Endodermal cell (in vitro differentiated cells): ENCODE measurements at regions not wholly inside any gene's neighbourhood (a gene's known extent, or its start where the extent isn't known, plus 50 kb on each side); places are given as distances from the start of the nearest gene placed in this dataset.

Experiments
- DNase-seq: peaks from one replicate; pipeline ENCODE4 v3.0.0-alpha.2; 2017
- H3K27ac ChIP-seq: 2 replicates; pipeline ENCODE4 v1.5.1; 2013; ENCODE audit warnings: mild to moderate bottlenecking, low read depth, low read length, moderate library complexity
- H3K27me3 ChIP-seq: 2 replicates; pipeline ENCODE4 v1.6.1; 2013; ENCODE audit warnings: mild to moderate bottlenecking, low read length, moderate library complexity; ENCODE audit not compliant: insufficient read depth, control insufficient read depth, poor library complexity, severe bottlenecking
- H3K36me3 ChIP-seq: 2 replicates; pipeline ENCODE4 v1.7.0; 2013; ENCODE audit warnings: mild to moderate bottlenecking, low read length, moderate library complexity; ENCODE audit not compliant: control insufficient read depth, insufficient read depth
- H3K4me1 ChIP-seq: one replicate; pipeline ENCODE4 v1.7.0; 2013; ENCODE audit warnings: low read length; ENCODE audit not compliant: control insufficient read depth, insufficient read depth
- H3K4me3 ChIP-seq: 2 replicates; pipeline ENCODE4 v1.5.1; 2013; ENCODE audit warnings: mild to moderate bottlenecking, low read length, moderate library complexity
- H3K9ac ChIP-seq: 2 replicates; pipeline ENCODE4 v1.6.1; 2013; ENCODE audit warnings: mild to moderate bottlenecking, low read length, moderate library complexity; ENCODE audit not compliant: poor library complexity, severe bottlenecking; ENCODE audit errors: extremely low read depth
- H3K9me3 ChIP-seq: 2 replicates; pipeline ENCODE4 v1.6.1; 2013; ENCODE audit warnings: mild to moderate bottlenecking, low read length, moderate library complexity; ENCODE audit not compliant: control insufficient read depth
- H3K27ac Mint-ChIP-seq: 2 replicates; pipeline ENCODE4 v1.8.0; 2020; ENCODE audit warnings: mixed read lengths
- H3K27me3 Mint-ChIP-seq: 2 replicates; pipeline ENCODE4 v1.8.0; 2021; ENCODE audit warnings: mild to moderate bottlenecking, mixed read lengths; ENCODE audit not compliant: insufficient read depth
- H3K36me3 Mint-ChIP-seq: 2 replicates; pipeline ENCODE4 v1.8.0; 2020; ENCODE audit warnings: low read depth, mixed read lengths
- H3K4me1 Mint-ChIP-seq: 2 replicates; pipeline ENCODE4 v1.8.0; 2020; ENCODE audit warnings: mixed read lengths
- H3K4me3 Mint-ChIP-seq: 2 replicates; pipeline ENCODE4 v1.8.0; 2020; ENCODE audit warnings: mild to moderate bottlenecking, moderate library complexity, mixed read lengths
- H3K9me3 Mint-ChIP-seq: 2 replicates; pipeline ENCODE4 v1.8.0; 2020; ENCODE audit warnings: mild to moderate bottlenecking, mixed read lengths
- CTCF ChIP-seq: fragments of 200-600 bp; sonication (generic); conservative IDR thresholded peaks from 2 replicates; pipeline ENCODE4 v1.5.0; 2021; ENCODE audit warnings: antibody characterized with exemption, mild to moderate bottlenecking
- WGBS, 2 experiments: methylation state at CpG; one replicate each; pipeline versions ENCODE4 v1.1.5 to v1.1.7; 2013; ENCODE audit warnings: missing lambda C conversion rate in 2 of 2, mixed read lengths in 1 of 2; ENCODE audit not compliant: insufficient coverage in 1 of 2, insufficient read length in 1 of 2; 5-methylcytosine and 5-hydroxymethylcytosine counted together

- Mint-ChIP-seq H3K27ac (no peak overlapping the region), H3K4me3 (no peak overlapping the region), H3K4me1 (peaks cover 38% of the 10 kb centered on the region), H3K36me3 (peaks cover 8% of the 10 kb centered on the region), H3K27me3 (peaks cover 5% of the 10 kb centered on the region), H3K9me3 (peaks cover 11% of the 10 kb centered on the region)
- Histone ChIP-seq H3K36me3 (no peaks in the 10 kb centered on the region), H3K4me3 (no peak overlapping the region), H3K9ac (no peak overlapping the region), H3K27me3 (no peaks in the 10 kb centered on the region), H3K27ac (no peak overlapping the region), H3K9me3 (peaks cover 13% of the 10 kb centered on the region), H3K4me1 (peaks cover 20% of the 10 kb centered on the region)
- 83 to 91% methylated on average over 8 to 11 of the region's 11 CpGs for WGBS, 2 experiments
- no peak for DNase-seq
- no peak for TF ChIP-seq CTCF
These were observed 92.9 kb downstream of the ACKR3 start for GRCh38 chr2:236662231-236663185.

GRCh38 chr2:236663287-236664101 is 93.9 kb downstream of the ACKR3 start:
- Histone ChIP-seq H3K4me1 (peaks cover 20% of the 10 kb centered on the region), H3K9ac (no peak overlapping the region), H3K27me3 (no peaks in the 10 kb centered on the region), H3K36me3 (no peaks in the 10 kb centered on the region), H3K27ac (no peak overlapping the region), H3K4me3 (no peak overlapping the region), H3K9me3 (peaks cover 13% of the 10 kb centered on the region)
- TF ChIP-seq CTCF: no peak
- DNase-seq: no peak
- Mint-ChIP-seq H3K36me3 (peaks cover 8% of the 10 kb centered on the region), H3K27me3 (peaks cover 5% of the 10 kb centered on the region), H3K27ac (no peak overlapping the region), H3K4me3 (no peak overlapping the region), H3K9me3 (peaks cover 14% of the 10 kb centered on the region), H3K4me1 (peaks cover 30% of the 10 kb centered on the region)
- WGBS, 2 experiments: 87 to 95% methylated on average over 11 to 17 of the region's 17 CpGs

GRCh38 chr2:236664136-236664535 is 94.5 kb downstream of the ACKR3 start:
- no peak overlapping the region for H3K4me3 Mint-ChIP-seq
- H3K9me3 Mint-ChIP-seq: peaks cover 14% of the 10 kb centered on the region
- no peak for TF ChIP-seq CTCF
- Histone ChIP-seq H3K27me3 (no peaks in the 10 kb centered on the region), H3K4me3 (no peak overlapping the region), H3K27ac (no peak overlapping the region), H3K9me3 (peaks cover 13% of the 10 kb centered on the region), H3K4me1 (peaks cover 16% of the 10 kb centered on the region), H3K36me3 (no peaks in the 10 kb centered on the region), H3K9ac (no peak overlapping the region)
- 98% methylated on average over 5 of the region's 6 CpGs; no CpG with 5 or more reads in 1 of the 2 experiments for WGBS, 2 experiments
- H3K4me1 Mint-ChIP-seq: peaks cover 26% of the 10 kb centered on the region
- no peak overlapping the region for H3K27ac Mint-ChIP-seq
- H3K36me3 Mint-ChIP-seq: peaks cover 8% of the 10 kb centered on the region
- peaks cover 5% of the 10 kb centered on the region for H3K27me3 Mint-ChIP-seq
- DNase-seq: no peak
